Mammary epithelial cell (primary cell): ENCODE measurements at regions not wholly inside any gene's neighbourhood (a gene's known extent, or its start where the extent isn't known, plus 50 kb on each side); places are given as distances from the start of the nearest gene placed in this dataset.

Experiments
- CTCF ChIP-seq, 2 donors: IDR thresholded peaks in 1 of 2; conservative IDR thresholded peaks in 1 of 2; 2 replicates each; pipeline ENCODE4 v1.5.1; 2011 to 2012; ENCODE audit warnings: inconsistent platforms in 2 of 2, low read length in 2 of 2, mild to moderate bottlenecking in 2 of 2, control low read depth in 1 of 2, low read depth in 1 of 2; ENCODE audit not compliant: insufficient read depth in 1 of 2; ENCODE audit errors: extremely low read depth in 1 of 2
- EZH2 ChIP-seq: IDR thresholded peaks from 2 replicates; pipeline ENCODE4 v1.6.1; 2012; ENCODE audit warnings: low read length, inconsistent platforms, borderline replicate concordance

GRCh38 chr3:3699407-3699806, 99.8 kb upstream of the LRRN1 start:
- TF ChIP-seq CTCF (conservative IDR thresholded peaks at IDR 0.05 in 1 of 2, IDR thresholded peaks at IDR 0.05 in 1 of 2; ENCODE audit: extremely low read depth in 1 of 2, insufficient read depth in 1 of 2, low read depth in 1 of 2, low read length in 2 of 2) (no peak), EZH2 (no peak)
